OCI-LY3 (cell line): ENCODE measurements at regions not wholly inside any gene's neighbourhood (a gene's known extent, or its start where the extent isn't known, plus 50 kb on each side); places are given as distances from the start of the nearest gene placed in this dataset.

Source experiments
- H2AFZ ChIP-seq: fragments of 200-600, 300-600 bp; shearing (Covaris generic); 2 replicates; pipeline ENCODE4 v1.6.0; 2014; ENCODE audit warnings: antibody characterized with exemption, low read depth, low read length
- H3K27ac ChIP-seq: fragments of 200-600, 300-600 bp; sonication (generic); 2 replicates; pipeline ENCODE4 v1.5.1; 2014; ENCODE audit warnings: mild to moderate bottlenecking, low read length, moderate library complexity, mixed read lengths
- H3K27me3 ChIP-seq: fragments of 200-600, 300-600 bp; sonication (generic); 2 replicates; pipeline ENCODE4 v1.6.1; 2014; ENCODE audit warnings: low read depth, low read length, mixed read lengths
- H3K36me3 ChIP-seq: fragments of 200-600, 300-600 bp; sonication (generic); replicated peaks from 2 replicates; pipeline ENCODE3; 2014; ENCODE audit warnings: low read depth, low read length, mixed read lengths
- H3K4me1 ChIP-seq: fragments of 300-600, 200-600 bp; sonication (generic); 2 replicates; pipeline ENCODE4 v1.6.1; 2014; ENCODE audit warnings: low read length, mixed read lengths
- H3K4me2 ChIP-seq: fragments of 200-600, 300-600 bp; sonication (generic); 2 replicates; pipeline ENCODE4 v1.6.1; 2014; ENCODE audit warnings: low read length, mixed read lengths
- H3K4me3 ChIP-seq: fragments of 300-600, 200-600 bp; sonication (generic); 2 replicates; pipeline ENCODE4 v1.5.1; 2014; ENCODE audit warnings: antibody characterized with exemption, mild to moderate bottlenecking, low read length, moderate library complexity
- H3K79me2 ChIP-seq: fragments of 300-600, 200-600 bp; shearing (Covaris generic); 2 replicates; pipeline ENCODE4 v1.6.1; 2014; ENCODE audit warnings: mild to moderate bottlenecking, low read length, mixed read lengths
- H3K9ac ChIP-seq: fragments of 300-600, 200-600 bp; shearing (Covaris generic); 2 replicates; pipeline ENCODE4 v1.6.0; 2014; ENCODE audit warnings: mild to moderate bottlenecking, low read length, moderate library complexity
- H3K9me3 ChIP-seq: fragments of 200-600, 300-600 bp; shearing (Covaris generic); 2 replicates; pipeline ENCODE4 v1.6.1; 2014; ENCODE audit warnings: low read length, mixed read lengths; ENCODE audit not compliant: insufficient read depth
- H4K20me1 ChIP-seq: fragments of 200-600, 300-600 bp; sonication (generic); 2 replicates; pipeline ENCODE4 v1.6.1; 2016; ENCODE audit warnings: low read length, mixed read lengths; ENCODE audit not compliant: insufficient read depth
- EZH2phosphoT487 ChIP-seq: fragments of 200-600 bp; shearing (Covaris generic); IDR thresholded peaks from 2 replicates; pipeline ENCODE4 v1.6.1; 2018; ENCODE audit warnings: antibody characterized with exemption, mixed run types, low read depth
- TF ChIP-seq, protein P1 (sequence below): fragments of 200-600, 300-600 bp; sonication (generic); IDR thresholded peaks from 2 replicates; pipeline ENCODE4 v1.5.1; 2014; ENCODE audit warnings: antibody characterized with exemption, low read length, low read depth

DNA sequence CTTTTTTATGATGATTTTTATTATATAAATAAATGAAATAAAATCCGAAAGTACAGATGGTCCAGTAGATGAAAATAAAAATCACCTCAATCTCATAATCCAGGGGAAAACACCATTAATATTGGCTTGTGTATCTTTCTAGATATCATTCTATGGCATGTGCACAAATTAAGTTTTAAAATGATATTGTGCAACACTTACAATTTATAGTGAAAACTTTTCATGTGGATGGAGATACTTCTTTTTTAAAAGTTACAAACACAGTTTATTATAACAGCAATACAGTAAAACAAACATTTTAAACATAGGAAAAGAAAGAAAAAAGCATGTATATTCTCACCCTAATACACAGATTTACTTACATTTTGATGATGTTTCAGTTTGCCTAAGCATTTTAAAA, 98.9 kb upstream of the RMST start:
- no peak overlapping the region for H3K27ac ChIP-seq
- H2AFZ ChIP-seq = no peak overlapping the region
- H3K9ac ChIP-seq = no peak overlapping the region; the same call in 1 of the 2 replicates
- no peak overlapping the region for H3K4me2 ChIP-seq
- H4K20me1 ChIP-seq = no peaks in the 10 kb centered on the region
- TF ChIP-seq, protein P1, sequence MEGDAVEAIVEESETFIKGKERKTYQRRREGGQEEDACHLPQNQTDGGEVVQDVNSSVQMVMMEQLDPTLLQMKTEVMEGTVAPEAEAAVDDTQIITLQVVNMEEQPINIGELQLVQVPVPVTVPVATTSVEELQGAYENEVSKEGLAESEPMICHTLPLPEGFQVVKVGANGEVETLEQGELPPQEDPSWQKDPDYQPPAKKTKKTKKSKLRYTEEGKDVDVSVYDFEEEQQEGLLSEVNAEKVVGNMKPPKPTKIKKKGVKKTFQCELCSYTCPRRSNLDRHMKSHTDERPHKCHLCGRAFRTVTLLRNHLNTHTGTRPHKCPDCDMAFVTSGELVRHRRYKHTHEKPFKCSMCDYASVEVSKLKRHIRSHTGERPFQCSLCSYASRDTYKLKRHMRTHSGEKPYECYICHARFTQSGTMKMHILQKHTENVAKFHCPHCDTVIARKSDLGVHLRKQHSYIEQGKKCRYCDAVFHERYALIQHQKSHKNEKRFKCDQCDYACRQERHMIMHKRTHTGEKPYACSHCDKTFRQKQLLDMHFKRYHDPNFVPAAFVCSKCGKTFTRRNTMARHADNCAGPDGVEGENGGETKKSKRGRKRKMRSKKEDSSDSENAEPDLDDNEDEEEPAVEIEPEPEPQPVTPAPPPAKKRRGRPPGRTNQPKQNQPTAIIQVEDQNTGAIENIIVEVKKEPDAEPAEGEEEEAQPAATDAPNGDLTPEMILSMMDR = no peak
- TF ChIP-seq EZH2phosphoT487 = no peak
- H3K9me3 ChIP-seq = no peaks in the 10 kb centered on the region
- no peaks in the 10 kb centered on the region for H3K27me3 ChIP-seq
- H3K36me3 ChIP-seq = no peaks in the 10 kb centered on the region
- H3K4me3 ChIP-seq = no peak overlapping the region
- no peaks in the 10 kb centered on the region for H3K79me2 ChIP-seq
- H3K4me1 ChIP-seq = no peaks in the 10 kb centered on the region

DNA sequence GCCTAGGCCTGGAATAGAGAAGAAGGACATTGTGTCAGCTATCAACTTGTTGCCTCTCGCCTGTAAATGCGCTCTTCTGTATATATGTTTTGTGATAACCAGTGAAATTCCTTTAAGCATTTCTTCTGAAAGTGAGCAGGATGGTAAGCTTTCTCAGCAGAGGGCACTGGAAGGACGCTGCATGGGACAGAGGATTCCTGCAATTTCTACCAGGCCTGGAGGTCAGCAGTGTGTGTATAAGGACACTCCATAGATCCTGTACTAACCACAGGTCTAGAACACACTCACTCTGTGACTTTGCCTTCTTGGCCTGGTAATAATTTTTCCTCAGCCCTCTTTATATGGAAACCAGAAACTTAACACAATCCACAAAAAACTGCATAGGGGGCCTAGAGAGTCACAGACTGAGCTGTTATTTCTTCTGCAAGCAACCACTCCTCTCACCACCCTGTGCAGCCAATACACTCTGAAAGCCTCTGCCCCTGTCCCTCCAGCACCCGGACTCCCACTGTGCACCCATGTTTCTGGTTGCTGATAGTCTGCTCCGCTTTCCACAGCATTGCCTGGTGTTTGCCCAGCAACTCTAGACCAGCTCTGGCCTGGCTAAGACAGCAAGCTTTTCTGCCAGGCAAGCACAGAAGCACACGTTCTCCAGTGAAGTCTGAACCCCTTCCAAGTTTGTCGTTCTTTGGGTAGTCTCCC, 94.0 kb upstream of the RMST start:
- Histone ChIP-seq H3K9ac (no peak overlapping the region), H3K79me2 (no peaks in the 10 kb centered on the region)

DNA sequence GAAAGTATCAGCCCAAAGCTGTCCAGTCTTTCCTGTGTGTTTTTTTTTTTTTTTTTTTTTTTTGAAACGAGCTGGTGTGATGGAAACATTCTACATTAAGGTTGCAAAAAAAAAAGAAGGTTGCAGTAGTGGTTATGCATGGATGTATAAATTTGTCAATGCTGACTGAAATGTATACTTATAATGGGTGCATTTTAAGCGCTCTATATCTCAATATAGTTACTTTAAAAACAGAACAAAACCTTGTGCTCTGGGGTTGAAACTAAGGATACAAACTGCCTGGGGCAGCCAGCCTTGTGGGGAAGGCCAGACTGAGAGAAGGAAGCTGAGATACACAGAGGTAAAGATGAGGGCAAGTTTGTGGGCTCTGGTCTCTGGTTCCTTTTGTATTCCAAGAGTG, 87.3 kb upstream of the RMST start:
- H3K36me3 ChIP-seq = no peaks in the 10 kb centered on the region
- H3K27me3 ChIP-seq = no peaks in the 10 kb centered on the region
- H2AFZ ChIP-seq = no peak overlapping the region
- no peak overlapping the region for H3K4me2 ChIP-seq
- no peak overlapping the region for H3K4me3 ChIP-seq
- no peak for TF ChIP-seq EZH2phosphoT487
- TF ChIP-seq, protein P1 = no peak
- H3K4me1 ChIP-seq = no peaks in the 10 kb centered on the region
- no peak overlapping the region for H3K27ac ChIP-seq
- no peaks in the 10 kb centered on the region for H3K9me3 ChIP-seq
- no peaks in the 10 kb centered on the region for H4K20me1 ChIP-seq
- H3K79me2 ChIP-seq = no peaks in the 10 kb centered on the region
- H3K9ac ChIP-seq = no peak overlapping the region

More for the DNA sequence above, 94.0 kb upstream of the RMST start:
- H2AFZ ChIP-seq = no peak overlapping the region
- no peaks in the 10 kb centered on the region for H3K4me1 ChIP-seq
- no peaks in the 10 kb centered on the region for H3K27me3 ChIP-seq
- H3K9me3 ChIP-seq = no peaks in the 10 kb centered on the region
- H3K4me3 ChIP-seq = no peak overlapping the region
- H3K36me3 ChIP-seq = no peaks in the 10 kb centered on the region
- TF ChIP-seq EZH2phosphoT487 = no peak
- no peaks in the 10 kb centered on the region for H4K20me1 ChIP-seq
- no peak overlapping the region for H3K4me2 ChIP-seq
- H3K27ac ChIP-seq = no peak overlapping the region

DNA sequence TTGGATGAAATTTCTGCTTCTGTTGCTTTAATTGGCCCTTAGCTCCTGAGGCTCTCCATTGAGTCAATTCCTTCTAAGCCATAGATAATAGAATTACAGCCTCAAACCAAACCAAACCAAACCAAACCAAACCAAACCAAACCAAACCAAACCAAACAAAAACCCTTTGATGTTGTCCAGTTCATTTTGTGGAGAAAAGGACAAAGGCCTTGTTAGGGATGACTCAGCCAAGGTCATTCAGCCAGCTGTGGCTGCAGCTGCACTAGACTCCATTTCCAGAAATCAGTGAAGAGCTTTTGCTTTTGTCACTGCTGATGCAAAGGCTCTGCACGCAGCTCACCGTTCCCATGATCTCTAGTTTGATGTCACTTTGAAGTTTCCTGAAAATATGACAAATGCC, 82.2 kb upstream of the RMST start:
- no peak overlapping the region for H3K4me2 ChIP-seq
- TF ChIP-seq EZH2phosphoT487 = no peak
- TF ChIP-seq, protein P1 = no peak
- no peak overlapping the region for H2AFZ ChIP-seq
- H3K4me1 ChIP-seq = no peaks in the 10 kb centered on the region
- H3K27me3 ChIP-seq = no peaks in the 10 kb centered on the region
- H4K20me1 ChIP-seq = no peaks in the 10 kb centered on the region
- no peak overlapping the region for H3K27ac ChIP-seq
- no peaks in the 10 kb centered on the region for H3K36me3 ChIP-seq
- H3K4me3 ChIP-seq = no peak overlapping the region
- no peaks in the 10 kb centered on the region for H3K9me3 ChIP-seq
- no peak overlapping the region for H3K9ac ChIP-seq
- H3K79me2 ChIP-seq = no peaks in the 10 kb centered on the region
